ENCODE measurements at regions not wholly inside any gene's neighbourhood (a gene's known extent, or its start where the extent isn't known, plus 50 kb on each side); places are given as distances from the start of the nearest gene placed in this dataset.

DNA sequence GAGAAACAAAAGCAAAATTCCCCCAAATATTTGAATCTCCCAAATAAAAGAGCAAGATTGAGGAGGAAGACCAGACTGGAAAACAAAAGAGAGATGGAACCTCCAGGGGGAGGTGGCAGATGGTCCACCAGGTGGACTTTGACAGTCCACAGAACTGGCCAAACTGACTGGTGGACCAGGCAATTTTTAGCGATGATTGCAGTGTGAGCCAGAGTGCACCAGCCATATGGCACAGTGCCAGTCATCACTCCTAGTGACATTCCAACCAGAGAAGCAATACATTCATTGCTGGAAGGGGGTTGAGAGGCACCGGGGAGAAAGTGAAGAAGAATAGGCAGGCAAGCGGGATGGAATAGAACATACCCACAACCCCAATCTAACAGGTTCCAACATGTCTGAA lies 182.9 kb downstream of the EXOC5 start:
- H3K27me3 Mint-ChIP-seq (ENCODE audit: insufficient read depth), result no peaks in the 10 kb centered on the region

DNA sequence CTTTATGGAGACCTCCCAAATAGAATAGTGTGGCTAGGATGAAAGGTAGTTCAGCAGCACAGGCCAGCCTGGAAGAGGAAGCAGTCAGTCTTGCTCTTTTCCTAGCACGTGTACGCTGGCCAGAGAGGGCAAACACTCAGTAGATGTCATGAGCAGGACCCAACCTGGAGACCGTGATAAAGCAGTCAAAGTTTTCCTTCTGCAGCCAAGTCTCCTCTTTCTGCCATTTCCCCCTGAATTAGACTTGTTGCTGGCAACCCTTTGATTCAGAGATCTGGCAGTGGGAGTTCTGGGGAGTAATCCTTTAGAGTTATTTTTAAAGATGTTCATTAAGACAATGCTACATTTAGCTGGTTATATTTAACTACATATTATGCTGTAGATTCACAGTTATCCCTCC lies 183.7 kb downstream of the EXOC5 start:
- 87 to 92% methylated on average over 3 of the region's 3 CpGs for WGBS, 2 experiments (ENCODE audit: insufficient coverage in 1 of 2, insufficient read length in 1 of 2)
- TF ChIP-seq, protein P1, sequence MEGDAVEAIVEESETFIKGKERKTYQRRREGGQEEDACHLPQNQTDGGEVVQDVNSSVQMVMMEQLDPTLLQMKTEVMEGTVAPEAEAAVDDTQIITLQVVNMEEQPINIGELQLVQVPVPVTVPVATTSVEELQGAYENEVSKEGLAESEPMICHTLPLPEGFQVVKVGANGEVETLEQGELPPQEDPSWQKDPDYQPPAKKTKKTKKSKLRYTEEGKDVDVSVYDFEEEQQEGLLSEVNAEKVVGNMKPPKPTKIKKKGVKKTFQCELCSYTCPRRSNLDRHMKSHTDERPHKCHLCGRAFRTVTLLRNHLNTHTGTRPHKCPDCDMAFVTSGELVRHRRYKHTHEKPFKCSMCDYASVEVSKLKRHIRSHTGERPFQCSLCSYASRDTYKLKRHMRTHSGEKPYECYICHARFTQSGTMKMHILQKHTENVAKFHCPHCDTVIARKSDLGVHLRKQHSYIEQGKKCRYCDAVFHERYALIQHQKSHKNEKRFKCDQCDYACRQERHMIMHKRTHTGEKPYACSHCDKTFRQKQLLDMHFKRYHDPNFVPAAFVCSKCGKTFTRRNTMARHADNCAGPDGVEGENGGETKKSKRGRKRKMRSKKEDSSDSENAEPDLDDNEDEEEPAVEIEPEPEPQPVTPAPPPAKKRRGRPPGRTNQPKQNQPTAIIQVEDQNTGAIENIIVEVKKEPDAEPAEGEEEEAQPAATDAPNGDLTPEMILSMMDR (conservative IDR thresholded peaks at IDR 0.05), result no peak
- Mint-ChIP-seq H3K27ac (no peak overlapping the region), H3K9me3 (no peaks in the 10 kb centered on the region), H3K4me3 (no peak overlapping the region), H3K36me3 (ENCODE audit: low read depth) (peaks cover 6% of the 10 kb centered on the region), H3K4me1 (peaks cover 10% of the 10 kb centered on the region), H3K27me3 (ENCODE audit: insufficient read depth) (no peaks in the 10 kb centered on the region)
- Histone ChIP-seq H3K4me3 (ENCODE audit: low read length) (no peak overlapping the region), H3K27ac (ENCODE audit: low read depth, low read length) (no peak overlapping the region), H3K9ac (ENCODE audit: extremely low read depth, low read length, poor library complexity, severe bottlenecking) (no peak overlapping the region), H3K36me3 (ENCODE audit: control insufficient read depth, insufficient read depth, low read length) (no peaks in the 10 kb centered on the region), H3K9me3 (ENCODE audit: control insufficient read depth, low read length) (no peaks in the 10 kb centered on the region), H3K27me3 (ENCODE audit: control insufficient read depth, insufficient read depth, low read length, poor library complexity, severe bottlenecking) (no peaks in the 10 kb centered on the region), H3K4me1 (ENCODE audit: control insufficient read depth, insufficient read depth, low read length) (no peaks in the 10 kb centered on the region)
- no peak for DNase-seq

More for the DNA sequence above, 182.9 kb downstream of the EXOC5 start:
- no peak overlapping the region for H3K4me3 Mint-ChIP-seq
- H3K9ac ChIP-seq (ENCODE audit: extremely low read depth, low read length, poor library complexity, severe bottlenecking), result no peak overlapping the region
- no peak overlapping the region for H3K27ac ChIP-seq (ENCODE audit: low read depth, low read length)
- no peak for DNase-seq
- H3K4me3 ChIP-seq (ENCODE audit: low read length), result no peak overlapping the region
- WGBS, 2 experiments (ENCODE audit: insufficient coverage in 1 of 2, insufficient read length in 1 of 2), result 99 to 100% methylated on average over 1 to 3 of the region's 3 CpGs
- no peaks in the 10 kb centered on the region for H3K27me3 ChIP-seq (ENCODE audit: control insufficient read depth, insufficient read depth, low read length, poor library complexity, severe bottlenecking)
- H3K36me3 Mint-ChIP-seq (ENCODE audit: low read depth), result peaks cover 6% of the 10 kb centered on the region
- peaks cover 8% of the 10 kb centered on the region for H3K4me1 Mint-ChIP-seq
- H3K36me3 ChIP-seq (ENCODE audit: control insufficient read depth, insufficient read depth, low read length), result no peaks in the 10 kb centered on the region
- no peaks in the 10 kb centered on the region for H3K4me1 ChIP-seq (ENCODE audit: control insufficient read depth, insufficient read depth, low read length)
- H3K9me3 Mint-ChIP-seq, result no peaks in the 10 kb centered on the region
- H3K27ac Mint-ChIP-seq, result no peak overlapping the region
- TF ChIP-seq, protein P1 (conservative IDR thresholded peaks at IDR 0.05), result no peak
- H3K9me3 ChIP-seq (ENCODE audit: control insufficient read depth, low read length), result no peaks in the 10 kb centered on the region

DNA sequence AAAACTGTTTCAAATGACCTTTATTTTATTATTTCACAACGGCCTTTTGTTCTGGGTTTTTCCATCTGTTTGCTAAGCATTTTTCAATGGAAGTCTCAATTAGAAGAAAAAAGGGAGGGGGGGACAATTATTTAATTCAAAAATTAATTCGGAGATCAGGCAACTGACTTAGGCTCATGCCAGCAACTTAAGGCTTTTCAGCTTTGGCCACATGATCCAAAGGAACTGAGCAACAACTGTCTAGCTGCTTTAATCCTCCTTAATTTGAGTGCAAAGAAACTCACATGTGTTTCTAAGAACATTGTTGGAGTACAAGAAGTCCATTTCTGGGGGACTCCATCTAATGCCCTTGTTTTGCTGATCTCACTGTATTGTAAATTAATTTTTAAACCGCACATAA lies 188.0 kb downstream of the EXOC5 start:
- Histone ChIP-seq H3K9me3 (ENCODE audit: control insufficient read depth, low read length) (no peaks in the 10 kb centered on the region), H3K4me3 (ENCODE audit: low read length) (no peak overlapping the region), H3K9ac (ENCODE audit: extremely low read depth, low read length, poor library complexity, severe bottlenecking) (no peak overlapping the region), H3K27ac (ENCODE audit: low read depth, low read length) (no peak overlapping the region), H3K27me3 (ENCODE audit: control insufficient read depth, insufficient read depth, low read length, poor library complexity, severe bottlenecking) (no peaks in the 10 kb centered on the region), H3K36me3 (ENCODE audit: control insufficient read depth, insufficient read depth, low read length) (no peaks in the 10 kb centered on the region), H3K4me1 (ENCODE audit: control insufficient read depth, insufficient read depth, low read length) (no peaks in the 10 kb centered on the region)
- Mint-ChIP-seq H3K9me3 (no peaks in the 10 kb centered on the region), H3K4me3 (no peak overlapping the region), H3K36me3 (ENCODE audit: low read depth) (no peaks in the 10 kb centered on the region), H3K4me1 (peaks cover 15% of the 10 kb centered on the region), H3K27ac (no peak overlapping the region), H3K27me3 (ENCODE audit: insufficient read depth) (no peaks in the 10 kb centered on the region)
- TF ChIP-seq, protein P1 (conservative IDR thresholded peaks at IDR 0.05), result no peak
- DNase-seq, result no peak
- 86 to 95% methylated on average over 1 to 3 of the region's 3 CpGs for WGBS, 2 experiments (ENCODE audit: insufficient coverage in 1 of 2, insufficient read length in 1 of 2)
